Suppressor macrophage (primary cell): ENCODE measurements at regions not wholly inside any gene's neighbourhood (a gene's known extent, or its start where the extent isn't known, plus 50 kb on each side); places are given as distances from the start of the nearest gene placed in this dataset.
"Not testable (repeated sequence)": the region's sequence is repeated elsewhere in the genome, so short reads cannot be mapped to it uniquely, and the experiment has no call there.

Source experiments
- DNase-seq, 4 experiments: peaks; one replicate each; pipeline ENCODE4 v3.0.0-alpha.2; 2020 to 2022

DNA sequence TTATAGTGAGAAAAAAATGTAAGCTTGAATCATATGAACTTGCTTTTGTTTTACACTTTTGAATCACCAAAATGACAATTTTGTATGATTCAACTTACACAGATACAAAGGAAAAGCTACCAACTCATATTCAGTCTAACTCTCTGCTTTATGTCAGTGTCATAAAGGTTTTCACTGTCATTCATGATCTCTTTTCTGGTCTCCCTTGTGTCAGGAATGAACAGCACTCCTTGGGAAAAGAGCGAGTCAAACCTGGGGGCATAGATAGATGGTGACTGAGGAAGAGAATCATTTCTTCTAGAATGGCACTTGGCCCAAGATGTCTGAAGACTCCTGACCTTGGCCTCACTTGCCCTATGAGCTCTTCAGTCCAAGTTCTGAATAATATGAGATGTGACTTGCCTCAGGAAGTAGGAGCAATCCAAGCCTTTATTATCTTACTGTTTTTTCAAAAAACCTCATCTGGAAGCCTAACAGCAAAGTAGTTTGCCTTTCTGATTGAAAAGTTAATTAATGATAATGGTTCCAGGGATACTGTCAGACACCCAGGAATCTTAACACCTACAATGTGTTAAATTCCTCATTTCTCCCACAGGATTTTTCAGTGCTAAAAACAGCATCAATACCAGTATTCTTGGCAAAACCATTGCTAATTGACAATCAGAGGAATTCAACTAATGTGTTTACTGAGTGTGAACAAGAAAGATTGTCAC, 270.0 kb upstream of the HSF2 start:
- DNase-seq, result no peak

DNA sequence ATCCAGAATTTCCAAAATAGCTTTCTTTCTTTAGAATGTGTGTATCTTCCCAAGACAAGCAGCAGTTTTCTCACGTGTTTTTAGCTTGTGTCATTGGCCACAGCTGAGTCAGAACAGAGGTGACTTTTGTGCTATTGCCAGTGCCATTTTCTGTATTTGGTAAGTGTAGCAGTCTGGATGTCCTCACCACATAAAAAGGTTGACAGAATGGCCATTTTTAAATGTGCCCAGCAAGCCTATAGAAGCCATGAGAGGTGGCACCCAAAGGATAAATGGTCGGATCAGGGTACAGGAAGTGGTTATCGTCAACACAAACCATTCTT, 269.5 kb upstream of the HSF2 start:
- DNase-seq, result no peak

DNA sequence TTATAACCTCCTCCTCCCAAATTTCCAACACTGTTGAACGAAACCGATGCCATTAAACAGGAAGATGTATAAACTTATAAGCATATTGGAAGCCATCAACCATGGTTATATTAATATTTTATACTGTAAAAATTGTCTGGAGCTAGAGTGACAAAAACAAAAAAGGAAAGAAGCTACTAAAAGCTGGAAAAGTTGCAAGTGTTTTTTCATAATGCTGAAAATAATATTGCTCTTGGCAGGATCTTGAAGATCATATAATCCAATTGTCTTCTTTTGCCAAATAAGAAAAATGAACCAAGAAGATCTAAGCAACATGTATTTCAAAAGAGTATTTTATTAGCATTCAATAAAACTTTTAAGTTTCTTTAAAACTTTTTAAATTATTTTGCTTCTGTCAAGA, 268.9 kb upstream of the HSF2 start:
- no peak for DNase-seq

DNA sequence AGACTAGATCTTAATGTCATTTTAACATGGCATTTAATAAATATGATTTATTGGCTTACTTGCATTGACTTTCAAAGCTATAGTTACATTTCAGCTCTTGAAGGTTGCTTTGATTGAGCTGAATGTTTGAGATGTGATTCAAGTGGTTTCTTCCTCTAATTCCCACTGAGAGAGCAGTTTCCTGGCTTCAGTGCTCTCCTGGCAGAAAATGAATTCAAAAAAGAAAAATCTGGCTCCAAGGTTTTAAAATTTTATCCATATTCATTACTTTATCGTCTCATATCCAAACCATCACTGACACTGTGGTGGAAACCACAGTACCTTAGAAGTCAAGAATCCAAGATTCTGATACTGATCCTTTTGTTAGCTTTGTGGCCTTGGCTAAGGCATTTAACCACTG, 263.1 kb upstream of the HSF2 start:
- DNase-seq, result no peak

GRCh38 chr6:122140031-122140430, 259.4 kb upstream of the HSF2 start:
- no peak for DNase-seq

DNA sequence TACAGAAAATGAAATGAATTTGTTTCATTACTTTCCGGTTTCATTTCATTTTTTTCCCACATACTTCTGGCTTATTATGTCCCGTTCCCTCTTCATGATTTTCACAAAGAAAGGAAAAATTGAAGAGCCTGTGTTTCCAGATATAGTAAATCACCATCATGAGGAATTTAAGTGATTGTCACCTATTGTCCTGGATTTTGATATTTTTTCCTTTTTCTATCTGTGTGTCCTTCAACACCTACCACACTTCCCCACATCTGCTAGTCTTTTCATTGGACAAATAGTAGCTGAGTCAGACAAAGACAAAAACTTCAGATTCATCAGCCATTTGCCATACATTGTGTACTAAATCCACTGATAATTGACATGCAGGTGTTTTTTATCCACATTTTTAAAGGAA, 258.2 kb upstream of the HSF2 start:
- DNase-seq, result no peak

GRCh38 chr6:122143813-122144601, 255.4 kb upstream of the HSF2 start:
- no peak for DNase-seq

- DNase-seq, result no peak
Observed at GRCh38 chr6:122145246-122145645, 254.2 kb upstream of the HSF2 start.

DNA sequence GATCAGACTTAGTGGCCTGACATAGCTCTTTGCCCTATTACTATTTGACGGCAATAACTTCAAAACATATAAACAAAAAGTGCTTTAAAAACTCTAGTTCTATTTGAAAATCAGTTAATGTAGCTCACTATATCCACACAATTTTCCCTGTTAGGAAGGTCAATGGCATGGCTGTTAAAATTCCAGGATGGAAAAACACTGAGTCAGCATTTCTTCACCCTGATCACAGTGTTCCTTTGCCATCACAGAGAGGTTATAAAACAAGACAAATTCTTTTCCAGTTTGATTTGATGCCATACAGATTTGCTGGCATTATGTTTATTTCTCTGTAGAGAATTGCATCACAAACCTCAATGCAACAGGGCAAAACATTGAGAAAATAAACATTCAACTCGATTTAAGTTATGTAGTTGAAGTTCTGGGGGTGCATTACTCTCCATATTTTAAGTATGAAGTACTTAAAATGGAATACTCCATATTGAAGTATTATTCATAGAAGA, 253.7 kb upstream of the HSF2 start:
- DNase-seq, result no peak

GRCh38 chr6:122147291-122147690, 252.2 kb upstream of the HSF2 start:
- no peak for DNase-seq

DNA sequence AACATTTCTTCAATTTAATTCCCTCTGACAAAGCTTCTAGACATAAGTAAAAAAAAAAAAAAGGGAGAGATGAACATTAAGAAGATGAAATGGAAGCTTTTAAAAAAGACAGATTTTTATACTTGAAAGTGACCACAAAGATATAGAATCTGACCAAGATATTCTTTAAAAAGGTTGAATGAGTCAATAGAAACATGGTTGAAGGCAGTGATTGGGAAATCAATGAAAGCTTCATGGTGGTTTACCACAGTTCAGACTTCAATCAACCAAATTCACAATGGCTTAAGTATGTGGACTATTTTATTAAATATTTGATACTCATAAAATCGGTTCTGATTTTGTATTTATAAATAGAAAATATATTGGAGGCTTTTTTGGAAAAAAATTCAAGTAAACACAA, 248.4 kb upstream of the HSF2 start:
- DNase-seq, result no peak

DNA sequence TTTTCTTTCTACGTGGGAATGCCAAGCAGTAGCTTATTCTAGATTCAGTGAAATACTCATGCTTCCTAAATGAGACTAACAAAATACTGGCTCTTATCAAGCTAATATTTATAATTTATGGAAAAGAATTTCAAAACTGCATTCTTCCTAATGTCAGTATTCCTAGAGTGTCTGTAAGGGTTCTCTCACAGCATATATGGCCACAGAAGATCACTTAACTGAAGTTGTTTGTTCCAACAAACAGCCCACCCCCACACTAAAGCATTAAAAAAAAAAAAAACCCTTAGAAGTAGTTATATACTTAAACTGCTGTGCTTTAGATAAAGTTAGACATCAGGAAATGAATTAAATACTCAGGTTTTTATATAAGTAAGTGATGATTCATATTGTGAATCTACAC, 247.7 kb upstream of the HSF2 start:
- no peak for DNase-seq

DNA sequence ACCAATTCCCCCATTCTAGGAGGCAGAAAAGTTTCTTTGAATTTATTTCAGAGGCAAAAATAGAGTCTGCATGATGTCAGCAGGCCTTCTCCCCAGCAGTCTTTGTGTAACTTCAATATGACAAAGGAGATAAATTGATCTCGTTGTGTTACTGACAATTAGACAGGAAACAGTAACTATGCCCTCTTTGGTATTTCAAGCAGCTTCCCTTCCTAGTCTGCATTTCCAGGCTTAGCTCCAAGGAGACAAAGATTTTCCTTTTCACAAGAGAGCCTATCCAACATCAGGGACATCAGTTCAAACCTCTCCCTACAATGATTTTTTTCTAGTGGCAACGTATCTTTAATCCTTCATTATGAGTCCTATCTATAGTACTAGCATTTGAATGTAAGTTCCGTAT, 245.9 kb upstream of the HSF2 start:
- DNase-seq, result no peak

GRCh38 chr6:122154155-122154554, 245.3 kb upstream of the HSF2 start:
- no peak for DNase-seq

GRCh38 chr6:122154912-122155575, 244.4 kb upstream of the HSF2 start:
- DNase-seq, result no peak

GRCh38 chr6:122161136-122161535, 238.3 kb upstream of the HSF2 start:
- DNase-seq, result no peak

DNA sequence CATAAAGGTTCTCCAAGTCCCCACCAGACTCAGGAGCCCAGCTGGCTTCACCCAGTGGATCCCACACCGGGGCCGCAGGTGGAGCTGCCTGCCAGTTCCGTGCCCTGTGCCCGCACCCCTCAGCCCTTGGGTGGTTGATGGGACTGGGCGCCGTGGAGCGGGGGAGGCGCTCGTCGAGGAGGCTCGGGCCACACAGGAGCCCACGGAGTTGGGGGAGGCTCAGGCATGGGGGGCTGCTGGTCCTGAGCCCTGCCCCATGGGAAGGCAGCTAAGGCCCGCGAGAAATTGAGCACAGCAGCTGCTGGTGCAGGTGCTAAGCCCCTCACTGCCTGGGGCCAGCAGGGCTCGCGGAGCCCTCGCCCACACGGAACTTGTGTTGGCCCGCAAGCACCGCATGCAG, 234.4 kb upstream of the HSF2 start:
- no peak for DNase-seq

DNA sequence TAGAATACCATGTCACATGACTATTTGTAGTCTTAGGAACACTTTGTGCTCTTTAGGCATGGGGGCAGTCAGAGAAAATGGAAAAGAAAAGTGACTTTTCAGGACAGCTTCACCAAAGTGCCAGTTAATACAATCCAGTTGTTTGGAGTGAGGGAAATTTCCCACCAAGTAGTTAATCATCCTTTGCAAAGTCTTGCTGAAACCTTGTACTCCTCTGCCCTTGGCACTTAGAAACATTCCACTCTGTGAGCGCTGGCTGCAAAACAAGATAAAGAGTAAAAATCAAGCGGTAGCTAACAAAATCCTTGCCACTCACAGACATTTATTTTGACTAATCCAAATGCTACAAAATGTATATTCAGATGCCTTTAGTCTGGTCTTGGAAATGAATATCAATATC, 229.2 kb upstream of the HSF2 start:
- no peak for DNase-seq

DNA sequence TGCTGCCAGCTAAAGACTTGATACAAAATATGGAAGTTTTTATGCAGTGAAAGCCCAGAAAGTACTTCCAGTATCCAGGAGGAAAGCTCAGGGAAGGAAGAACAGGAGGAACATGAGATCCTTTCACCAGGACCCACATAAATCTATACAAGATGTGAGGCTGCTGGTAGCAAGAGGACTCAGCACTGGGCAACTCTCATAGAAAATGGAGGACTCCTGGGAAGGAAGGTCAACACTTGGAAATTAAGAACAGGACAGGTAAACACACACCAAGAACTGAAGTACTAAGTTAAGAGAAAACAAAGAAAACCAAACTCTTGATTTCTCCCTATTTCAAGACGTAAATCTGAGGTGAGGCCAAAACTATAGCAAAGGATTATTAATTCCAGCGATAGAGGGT, 220.5 kb upstream of the HSF2 start:
- DNase-seq, result no peak

DNA sequence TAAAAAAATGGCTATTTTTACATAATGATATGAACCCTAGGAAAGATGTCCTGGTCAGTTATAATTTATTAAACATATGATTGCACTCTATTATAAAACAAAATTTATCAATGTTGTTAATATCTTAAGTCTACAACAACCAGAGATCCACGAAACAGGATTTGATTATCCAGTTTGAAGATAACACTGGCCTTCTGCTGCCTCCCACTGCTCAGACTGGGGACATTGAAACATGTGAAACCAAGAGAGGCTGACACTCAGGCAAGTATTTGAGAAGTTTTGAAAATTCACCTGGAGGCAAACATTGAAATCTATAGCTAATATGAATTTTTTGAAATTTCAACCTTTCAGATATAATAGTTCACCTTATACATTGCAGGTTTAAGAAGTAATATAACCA, 219.3 kb upstream of the HSF2 start:
- no peak for DNase-seq

GRCh38 chr6:122182061-122182460, 217.4 kb upstream of the HSF2 start:
- DNase-seq, result no peak

- DNase-seq, result no peak
Observed at GRCh38 chr6:122184401-122184827, 215.0 kb upstream of the HSF2 start.

- DNase-seq, result not testable (repeated sequence)
Observed at GRCh38 chr6:122185458-122185857, 214.0 kb upstream of the HSF2 start.

DNA sequence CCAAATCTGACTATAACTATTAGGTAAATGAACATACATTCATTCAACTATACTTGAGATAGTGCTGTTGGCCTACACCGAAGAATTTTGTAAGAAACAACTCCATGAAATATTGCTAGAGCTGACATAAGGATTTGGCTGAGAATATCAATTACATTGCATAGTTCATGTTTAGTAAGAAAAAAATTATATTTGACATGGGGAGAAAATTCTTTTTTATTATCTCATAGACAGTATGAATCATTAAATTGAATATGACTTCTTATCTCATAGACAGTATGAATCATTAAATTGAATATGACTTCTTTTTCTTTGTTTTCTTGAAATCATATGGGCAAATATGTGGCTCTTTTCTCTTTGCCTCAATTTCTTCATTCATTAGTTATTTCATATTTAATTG, 212.3 kb upstream of the HSF2 start:
- DNase-seq, result no peak
